UCSD-AML1 (cell line): ENCODE measurements at regions not wholly inside any gene's neighbourhood (a gene's known extent, or its start where the extent isn't known, plus 50 kb on each side); places are given as distances from the start of the nearest gene placed in this dataset.
"Not testable (repeated sequence)": the region's sequence is repeated elsewhere in the genome, so short reads cannot be mapped to it uniquely, and the experiment has no call there.

ENCODE experiments used
- DNase-seq: peaks from one replicate; lab custom pipeline; 2025; ENCODE audit not compliant: unreplicated experiment; lab: John Stamatoyannopoulos, UW

DNA sequence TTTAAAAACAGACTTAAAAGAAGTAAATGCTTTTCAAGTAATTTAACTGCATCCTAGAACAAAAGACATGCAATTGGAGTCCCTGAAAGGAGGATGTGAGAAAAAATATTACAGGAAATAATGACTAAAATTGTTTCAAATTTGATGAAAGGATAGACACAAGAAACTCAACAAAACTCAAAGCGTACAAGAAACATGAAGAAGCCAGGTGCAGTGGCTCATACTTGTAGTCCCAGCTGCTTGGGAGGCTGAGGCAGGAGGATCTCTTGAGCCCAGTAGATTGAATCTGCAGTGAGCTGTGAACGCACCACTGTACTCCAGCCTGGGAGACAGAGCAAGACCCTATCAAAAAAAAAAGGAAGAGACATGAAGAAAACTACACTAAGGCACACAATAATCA lies 118.1 kb upstream of the SLC39A10 start:
- no peak for DNase-seq

DNA sequence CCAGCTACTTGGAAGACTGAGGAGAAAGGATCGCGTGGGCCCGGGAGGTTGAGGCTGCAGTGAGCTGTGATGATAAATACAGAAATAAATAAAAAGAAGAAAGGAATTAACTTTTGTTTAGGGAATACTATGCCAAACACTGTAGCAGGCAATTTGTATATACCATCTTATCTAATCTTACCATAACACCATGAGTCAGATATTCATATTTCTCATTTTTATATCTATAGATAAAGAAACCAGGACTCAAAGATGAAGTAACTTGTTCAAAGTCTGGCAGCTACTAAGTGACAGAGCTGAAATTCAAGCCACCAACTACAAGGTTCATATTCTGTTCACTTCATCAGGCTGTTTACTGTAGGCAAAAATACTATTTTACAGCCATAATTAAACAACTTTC lies 119.2 kb upstream of the SLC39A10 start:
- DNase-seq, result no peak

DNA sequence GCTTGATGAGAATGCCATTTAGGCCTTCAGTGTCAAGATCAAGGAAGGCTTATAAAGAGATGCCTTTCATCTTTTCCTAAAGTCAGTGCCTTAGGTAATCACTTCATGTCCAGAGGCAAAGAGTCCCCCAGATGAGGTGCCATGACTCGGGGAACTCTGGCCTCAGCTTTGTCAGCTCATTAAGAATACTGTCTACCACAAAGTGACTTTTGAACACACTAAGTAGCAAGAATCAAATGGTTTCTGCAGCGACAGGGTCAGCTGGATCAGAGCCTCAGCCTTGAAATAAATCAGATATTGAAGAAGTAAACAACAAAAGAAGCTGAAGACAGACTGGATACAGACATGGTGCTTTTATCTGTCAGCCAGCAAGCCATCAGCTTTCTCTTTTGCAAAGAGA lies 120.1 kb upstream of the SLC39A10 start:
- no peak for DNase-seq

DNA sequence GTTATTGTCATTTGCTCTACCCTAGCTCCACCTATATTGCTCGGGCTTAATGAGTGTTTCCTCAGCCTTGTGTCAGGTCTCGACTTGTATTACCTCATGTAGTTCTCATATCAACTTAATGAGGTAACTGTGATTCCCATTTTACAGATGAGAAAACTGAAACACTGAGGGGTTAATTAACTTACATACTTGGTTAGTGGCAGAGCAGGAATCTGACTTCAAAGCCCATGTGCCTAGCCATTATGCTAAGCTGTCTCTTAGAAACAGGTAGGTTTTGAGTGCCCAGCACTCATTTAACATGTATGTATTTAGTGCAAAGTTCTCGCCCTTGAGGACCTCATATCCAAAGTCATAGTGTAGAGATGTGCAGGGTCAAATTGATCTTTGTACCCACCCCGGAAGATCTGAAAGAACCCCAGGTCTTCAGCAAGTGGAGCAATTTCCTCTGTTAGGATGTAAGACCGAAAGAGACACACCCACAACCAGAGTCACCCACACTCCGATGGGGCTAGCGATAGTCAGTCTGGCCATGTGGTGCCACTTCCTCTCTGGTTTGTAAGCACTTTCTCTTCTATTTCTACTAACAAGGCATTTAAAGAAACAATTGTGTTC lies 121.0 kb upstream of the SLC39A10 start:
- peak; percentile 69 for DNase-seq

DNA sequence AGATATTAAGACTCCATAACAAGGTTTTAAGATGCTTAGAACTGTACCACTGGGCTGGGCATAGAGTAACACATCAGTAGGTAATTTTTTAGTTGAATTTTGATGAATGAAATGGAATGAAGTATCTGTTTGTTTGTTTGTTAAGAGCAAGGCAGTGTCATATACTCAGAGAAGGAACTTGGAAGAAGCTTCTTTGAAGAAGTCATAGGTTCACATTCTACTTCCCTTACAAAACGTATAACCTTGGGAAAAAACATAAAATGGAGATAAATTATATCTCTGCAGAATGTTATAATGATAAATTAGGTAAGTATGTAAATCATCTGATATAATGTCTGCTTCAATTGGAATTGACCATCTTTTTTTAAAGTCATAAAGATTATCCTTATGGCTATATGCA lies 122.1 kb upstream of the SLC39A10 start:
- no peak for DNase-seq

DNA sequence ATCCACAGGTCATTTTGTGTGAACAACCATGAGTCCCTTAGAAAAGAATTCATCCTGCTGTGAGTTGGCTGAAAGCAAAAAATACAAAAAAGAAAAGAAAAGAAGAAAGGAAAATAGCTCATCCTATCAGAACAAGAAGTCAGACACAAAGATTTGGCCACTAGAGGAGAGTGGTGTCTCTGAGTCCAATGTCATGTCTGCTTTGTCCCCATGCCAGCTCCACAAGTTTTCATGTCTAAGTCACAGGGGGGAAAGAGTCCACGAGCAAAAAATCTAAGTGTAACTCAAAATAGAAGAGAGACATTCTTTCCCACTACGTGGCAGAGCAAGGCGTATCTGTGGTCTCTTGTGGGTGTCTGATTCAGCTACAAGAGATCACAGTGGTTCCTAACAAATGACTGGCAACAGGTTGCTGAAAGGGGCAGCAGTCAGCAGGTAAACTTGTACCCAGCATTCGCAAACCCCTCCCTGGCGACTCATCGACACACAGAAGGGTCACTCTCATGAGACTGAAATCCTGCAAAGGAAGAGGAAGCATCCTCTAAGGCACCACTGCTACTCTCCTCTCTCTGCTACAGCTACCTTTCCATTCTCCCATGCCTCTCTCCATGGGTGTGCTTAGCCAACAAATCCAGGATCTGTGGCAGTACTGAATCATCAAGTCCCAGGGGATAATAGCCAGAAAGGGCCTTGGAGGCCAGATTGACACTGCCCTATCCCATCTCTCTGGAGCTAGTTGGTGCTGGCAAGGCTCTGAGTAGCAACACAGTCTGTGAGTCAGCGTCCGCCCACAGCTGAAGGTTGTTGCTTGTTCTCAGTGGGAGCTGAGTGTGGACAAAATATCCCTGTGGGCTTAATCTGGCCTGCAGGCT lies 123.0 kb upstream of the SLC39A10 start:
- peak; percentile 24 for DNase-seq

DNA sequence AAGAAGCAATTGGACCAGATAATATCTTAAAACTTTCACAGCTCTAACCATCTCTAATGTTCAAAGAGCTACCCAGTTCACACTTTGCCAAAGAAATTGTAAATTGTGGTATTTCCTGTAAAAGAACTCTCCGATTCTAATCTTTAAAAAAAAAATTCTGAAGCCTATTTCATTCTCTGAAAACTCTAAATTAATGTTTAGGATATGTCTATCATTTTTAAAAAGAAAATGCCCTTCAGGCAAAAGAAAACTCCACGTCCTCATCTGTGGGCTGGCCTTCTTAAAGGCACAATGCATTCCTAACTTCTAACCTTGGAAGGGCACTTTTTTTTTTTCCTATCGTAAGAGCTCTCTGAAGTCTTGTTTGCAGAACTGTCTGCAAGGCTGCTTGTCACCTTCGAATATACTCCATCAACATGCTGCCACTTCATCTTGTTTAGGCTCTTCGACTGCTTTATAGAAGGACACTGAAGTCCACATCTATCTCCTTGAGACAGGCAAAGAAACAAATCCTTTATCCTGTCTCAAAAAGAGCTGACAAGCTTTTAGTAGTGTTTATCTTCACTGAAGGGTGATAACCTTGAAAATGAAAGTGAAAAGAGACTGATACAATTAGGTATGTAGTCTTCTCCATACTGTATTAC lies 124.3 kb upstream of the SLC39A10 start:
- DNase-seq, result no peak

DNA sequence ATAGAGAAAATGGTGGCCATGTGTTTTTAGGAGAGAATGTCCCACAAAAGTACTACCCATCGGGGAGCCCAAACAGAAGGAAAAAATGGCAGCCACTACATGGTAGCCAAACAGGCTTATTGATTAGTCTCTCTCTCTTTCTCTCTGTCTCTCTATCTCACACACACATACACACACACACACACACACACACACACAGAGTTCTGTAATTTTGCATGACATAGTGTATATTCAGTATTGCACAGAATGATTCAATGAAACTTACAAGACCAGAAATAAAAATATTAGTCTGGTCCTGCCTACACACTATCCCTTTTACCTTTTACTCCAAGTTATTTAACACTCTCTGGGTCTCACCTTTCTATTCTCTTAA lies 124.8 kb upstream of the SLC39A10 start:
- DNase-seq, result no peak

DNA sequence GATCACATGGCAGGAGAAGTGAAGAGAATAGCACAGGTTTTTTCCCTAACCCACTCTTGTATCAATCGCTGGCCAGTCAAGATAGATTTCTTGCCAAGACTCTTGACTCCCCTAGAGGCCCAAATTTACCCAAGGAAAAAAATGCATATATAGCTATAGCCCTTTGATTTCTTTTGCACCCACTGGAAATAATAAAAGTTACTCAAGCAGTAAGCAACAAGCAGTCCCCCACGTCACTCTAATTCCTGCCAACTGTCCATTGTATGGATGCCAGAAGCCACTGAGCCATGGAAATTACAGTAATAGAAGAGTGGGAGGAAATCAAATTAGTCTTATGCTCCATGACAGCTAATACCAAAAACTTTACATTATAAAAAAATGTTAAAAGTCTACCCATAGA lies 125.3 kb upstream of the SLC39A10 start:
- DNase-seq, result no peak

DNA sequence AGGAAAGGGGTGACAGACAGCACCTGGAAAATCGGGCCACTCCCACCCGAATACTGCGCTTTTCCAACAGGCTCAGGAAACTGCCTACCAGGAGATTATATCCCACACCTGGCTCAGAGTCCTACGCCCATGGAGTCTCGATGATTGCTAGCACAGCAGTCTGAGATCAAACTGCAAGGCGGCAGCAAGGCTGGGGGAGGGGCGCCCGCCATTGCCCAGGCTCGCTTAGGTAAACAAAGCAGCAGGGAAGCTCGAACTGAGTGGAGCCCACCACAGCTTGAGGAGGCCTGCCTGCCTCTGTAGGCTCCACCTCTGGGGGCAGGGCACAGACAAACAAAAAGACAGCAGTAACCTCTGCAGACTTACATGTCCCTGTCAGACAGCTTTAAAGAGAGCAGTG lies 133.8 kb upstream of the SLC39A10 start:
- DNase-seq, result not testable (repeated sequence)

DNA sequence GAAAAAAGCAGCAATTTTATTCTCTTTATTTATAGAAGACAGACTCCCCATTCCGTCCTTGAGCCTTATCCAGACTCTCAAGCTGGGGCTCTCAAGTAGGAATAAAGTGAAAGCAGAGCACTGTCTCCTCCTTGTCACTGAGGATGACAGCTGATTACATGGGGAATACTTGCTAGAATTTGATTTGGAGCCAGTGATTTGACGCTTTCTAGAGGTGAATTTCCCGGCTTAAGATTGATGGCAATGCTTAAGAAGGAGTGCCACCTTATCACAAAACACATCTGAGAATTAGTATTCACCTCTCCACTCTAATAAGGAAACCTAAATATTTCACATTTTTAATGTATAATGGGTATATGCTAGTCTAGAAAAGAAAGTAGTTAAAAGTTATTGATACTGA lies 135.4 kb upstream of the SLC39A10 start:
- DNase-seq, result no peak

DNA sequence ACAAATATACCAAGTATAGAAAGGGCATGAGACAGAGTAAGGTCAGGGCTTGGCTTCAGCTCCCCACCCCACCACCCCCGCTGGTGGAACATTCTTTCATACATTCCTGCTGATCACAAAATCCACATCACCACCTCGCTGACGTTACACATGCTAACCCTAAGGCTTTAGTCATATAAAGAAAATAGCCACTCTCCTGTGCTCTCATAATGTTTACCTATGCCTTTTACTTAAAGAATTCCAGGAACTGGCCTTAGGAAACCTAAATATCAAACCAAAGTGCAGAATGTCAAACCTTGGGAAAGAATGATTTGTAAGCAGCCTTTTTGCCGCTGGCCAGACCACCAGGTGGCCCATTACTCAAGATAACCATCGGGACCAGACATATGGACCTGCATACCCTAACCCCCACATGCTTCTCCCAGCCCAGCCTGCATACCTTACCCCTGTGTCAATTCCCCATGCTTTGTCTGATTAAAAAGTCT lies 136.3 kb upstream of the SLC39A10 start:
- no peak for DNase-seq

DNA sequence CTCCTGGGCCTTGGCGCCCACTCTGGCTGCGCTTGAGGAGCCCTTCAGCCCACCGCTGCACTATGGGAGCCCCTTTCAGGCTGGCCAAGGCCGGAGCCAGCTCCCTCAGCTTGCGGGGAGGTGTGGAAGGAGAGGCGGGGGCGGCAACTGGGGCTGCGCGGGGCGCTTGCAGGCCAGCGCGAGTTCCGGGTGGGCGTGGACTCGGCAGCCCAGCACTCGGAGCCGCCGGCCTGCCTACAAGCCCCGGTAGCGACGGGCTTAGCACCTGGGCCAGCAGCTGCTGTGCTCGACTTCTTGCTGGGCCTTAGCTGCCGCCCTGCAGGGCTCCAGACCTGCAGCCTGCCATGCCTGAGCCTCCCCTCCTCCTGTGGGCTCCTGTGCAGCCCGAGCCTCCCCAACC lies 141.5 kb upstream of the SLC39A10 start:
- DNase-seq, result no peak

DNA sequence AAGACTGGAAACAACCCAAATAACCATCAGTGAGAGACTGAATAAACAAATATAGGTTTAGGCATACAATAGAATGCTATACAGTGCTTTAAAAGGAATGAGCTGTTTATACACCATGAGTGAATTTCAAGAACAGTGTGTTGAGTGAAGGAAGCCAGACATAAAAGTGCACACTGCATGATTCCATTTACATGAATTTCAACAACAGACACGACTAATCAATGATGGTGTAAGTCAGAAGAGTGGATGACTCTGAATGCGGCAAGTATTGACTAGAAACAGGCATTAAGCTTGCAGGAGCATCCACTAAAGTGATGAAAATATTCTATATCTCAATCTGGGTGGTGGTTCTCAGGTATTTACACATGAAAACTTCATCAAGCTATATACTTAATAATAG lies 142.7 kb upstream of the SLC39A10 start:
- DNase-seq, result no peak

DNA sequence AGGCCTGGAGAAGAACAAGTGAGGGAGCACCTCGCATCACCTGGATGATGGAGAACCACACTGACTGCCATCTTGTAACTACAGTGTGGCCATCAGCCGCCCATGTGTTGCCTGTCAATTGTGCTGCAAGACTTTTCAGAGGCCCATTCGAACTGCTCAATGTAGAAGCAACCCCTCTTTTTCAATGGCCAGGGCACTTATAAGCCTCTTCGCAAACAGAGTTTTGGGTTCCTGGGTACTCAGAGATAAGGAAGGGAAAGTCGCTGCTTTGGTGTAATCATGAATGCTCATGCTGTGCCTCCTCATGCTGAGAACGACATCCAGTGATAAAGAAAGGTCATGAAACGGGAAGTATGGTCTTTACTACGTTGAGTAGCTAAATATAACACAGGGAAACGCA lies 143.9 kb upstream of the SLC39A10 start:
- peak; percentile 11 for DNase-seq

DNA sequence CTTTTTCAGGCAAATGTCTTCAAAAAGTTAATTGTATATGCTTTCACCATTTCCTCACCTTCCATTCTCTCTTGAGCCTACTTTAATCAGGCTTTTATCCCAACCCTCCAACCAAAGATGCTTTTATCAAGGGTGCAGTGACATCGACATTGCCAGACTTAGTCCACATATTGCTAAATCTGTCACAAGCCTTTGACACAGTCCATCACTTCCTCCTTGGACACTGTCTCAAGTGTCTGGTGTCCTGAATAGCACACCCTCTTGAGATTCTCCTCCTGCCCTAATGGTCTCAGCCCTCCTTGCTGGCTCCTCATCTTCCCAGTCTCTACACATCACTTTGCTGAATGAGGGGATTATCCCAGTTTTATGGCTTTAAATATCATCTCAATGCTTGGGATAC lies 147.5 kb upstream of the SLC39A10 start:
- DNase-seq, result no peak

DNA sequence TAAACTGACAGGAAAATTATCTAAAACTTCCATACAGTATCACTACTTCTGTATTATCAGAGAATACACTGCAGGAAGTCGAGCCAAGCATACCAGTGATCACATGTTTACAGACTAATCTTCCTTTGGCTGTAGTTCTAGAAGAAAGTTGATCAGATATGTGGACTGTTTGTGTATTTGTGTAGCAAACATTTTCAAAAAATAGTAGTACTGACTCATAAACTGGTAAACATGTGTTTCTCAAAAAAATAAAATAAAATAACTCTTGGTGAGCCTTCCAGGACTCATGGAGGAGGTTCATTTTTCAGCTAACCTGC lies 148.9 kb upstream of the SLC39A10 start:
- no peak for DNase-seq

DNA sequence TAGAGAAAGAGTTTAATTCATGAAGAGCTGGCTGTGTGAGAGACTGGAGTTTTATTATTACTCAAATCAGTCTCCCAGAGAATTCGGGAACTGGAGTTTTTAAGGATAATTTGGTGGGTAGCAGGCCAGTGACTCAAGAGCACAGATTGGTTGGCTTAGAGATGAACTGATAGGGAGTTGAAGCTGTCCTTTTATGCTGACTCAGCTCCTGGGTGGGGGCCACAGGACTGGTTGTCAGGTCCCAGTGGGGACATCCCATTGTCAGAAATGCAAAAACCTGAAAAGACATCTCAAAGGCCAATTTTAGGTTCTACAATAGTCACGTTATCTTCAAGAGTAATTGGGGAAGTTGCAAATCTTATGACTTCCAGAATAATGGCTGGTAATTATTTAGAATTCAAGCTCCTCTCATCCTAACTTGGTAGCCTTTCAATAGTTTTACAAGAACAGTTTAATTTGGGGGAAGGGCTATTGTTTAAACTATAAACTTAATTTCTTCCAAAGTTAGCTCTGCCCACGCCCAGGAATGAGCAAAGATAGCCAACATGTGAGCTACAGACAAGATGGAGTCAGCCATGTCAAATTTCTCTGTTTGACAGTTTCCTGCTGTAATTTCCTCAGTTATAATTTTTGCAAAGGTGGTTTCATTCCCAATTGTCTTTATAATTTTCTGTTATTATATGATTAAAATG lies 149.4 kb upstream of the SLC39A10 start:
- no peak for DNase-seq

DNA sequence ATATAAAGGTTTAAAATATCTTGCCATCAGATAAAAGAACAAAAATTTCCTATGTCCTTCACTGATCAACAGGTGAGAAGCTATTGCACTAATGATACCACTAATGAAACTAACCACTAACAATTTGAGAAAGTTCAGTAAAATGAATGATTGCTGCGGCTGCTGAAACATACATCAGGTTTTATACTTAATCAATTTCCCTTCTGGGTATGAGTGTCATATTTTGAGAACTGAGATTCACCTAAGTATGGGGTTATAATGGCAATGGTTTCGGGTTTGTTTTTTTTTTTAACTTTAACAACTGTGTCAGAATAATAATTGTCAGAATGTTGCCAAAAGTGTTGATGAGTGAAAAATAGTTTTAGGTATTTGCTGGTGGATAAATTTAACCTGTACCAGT lies 151.3 kb upstream of the SLC39A10 start:
- DNase-seq, result no peak

DNA sequence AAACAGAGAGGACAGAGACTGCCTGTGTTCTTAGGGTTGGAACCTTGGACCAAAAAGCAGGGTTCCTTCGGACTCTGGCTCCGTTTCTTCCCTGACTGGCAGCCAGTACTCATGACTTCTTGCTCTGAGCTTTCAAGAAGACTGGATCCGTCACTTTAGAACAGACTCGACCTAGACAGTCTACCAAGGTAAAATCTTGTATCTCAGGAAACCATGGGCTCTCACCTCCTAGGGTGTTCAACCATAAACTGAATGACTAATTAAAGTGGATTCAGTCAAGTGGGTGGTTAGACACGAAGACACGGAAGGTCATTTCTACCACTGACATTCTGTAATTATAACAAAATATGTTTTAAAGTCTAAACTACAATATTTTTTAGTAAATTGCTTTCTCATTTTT lies 153.8 kb upstream of the SLC39A10 start:
- DNase-seq, result no peak

DNA sequence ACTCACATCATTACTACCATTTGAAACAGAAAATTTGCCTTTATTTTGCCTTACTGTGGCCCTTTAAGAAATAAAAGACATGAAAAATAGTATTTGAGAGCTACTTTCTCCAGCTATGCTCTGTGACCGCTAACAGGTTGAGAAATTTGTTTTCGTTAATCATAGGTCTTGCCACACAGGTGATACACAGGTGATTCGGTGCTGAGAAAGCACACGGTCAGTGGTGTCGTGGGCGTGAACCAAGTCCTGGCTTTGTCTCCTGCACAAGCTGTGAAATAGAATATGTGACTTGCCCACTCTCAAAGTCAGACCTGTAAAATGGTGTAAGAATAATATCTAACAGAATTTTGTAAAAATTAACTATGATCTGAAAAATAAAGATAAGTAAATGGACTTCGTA lies 155.3 kb upstream of the SLC39A10 start:
- DNase-seq, result no peak

DNA sequence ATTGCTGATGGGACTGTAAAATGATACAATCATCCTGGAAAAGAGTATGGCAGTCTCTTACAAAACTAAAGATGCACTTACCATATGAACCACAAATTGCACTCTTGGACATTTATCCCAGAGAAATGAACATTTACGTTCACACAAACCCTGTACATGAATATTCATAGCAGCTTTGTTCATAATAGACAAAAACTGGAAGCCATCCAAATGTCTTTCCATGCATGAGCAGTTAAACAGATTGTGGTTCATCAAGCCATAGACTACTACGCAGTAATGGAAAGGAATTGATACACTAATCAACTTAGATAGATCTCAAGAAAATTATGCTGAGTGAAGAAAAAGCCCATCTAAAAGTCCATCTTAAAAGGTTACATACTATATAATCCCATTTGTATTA lies 156.1 kb upstream of the SLC39A10 start:
- DNase-seq, result no peak
